HG02973 (cell line): ENCODE measurements at regions not wholly inside any gene's neighbourhood (a gene's known extent, or its start where the extent isn't known, plus 50 kb on each side); places are given as distances from the start of the nearest gene placed in this dataset.
"Not testable (repeated sequence)": the region's sequence is repeated elsewhere in the genome, so short reads cannot be mapped to it uniquely, and the experiment has no call there.

Experiments used
- ATAC-seq: cut with Tn5 transposase; IDR thresholded peaks from one replicate; pipeline ENCODE4 v1.9.1; 2021; ENCODE audit warnings: moderate library complexity; ENCODE audit not compliant: unreplicated experiment

- no peak for ATAC-seq
These were observed 960.0 kb upstream of the CNTN5 start for GRCh38 chr11:98060759-98061158.

DNA sequence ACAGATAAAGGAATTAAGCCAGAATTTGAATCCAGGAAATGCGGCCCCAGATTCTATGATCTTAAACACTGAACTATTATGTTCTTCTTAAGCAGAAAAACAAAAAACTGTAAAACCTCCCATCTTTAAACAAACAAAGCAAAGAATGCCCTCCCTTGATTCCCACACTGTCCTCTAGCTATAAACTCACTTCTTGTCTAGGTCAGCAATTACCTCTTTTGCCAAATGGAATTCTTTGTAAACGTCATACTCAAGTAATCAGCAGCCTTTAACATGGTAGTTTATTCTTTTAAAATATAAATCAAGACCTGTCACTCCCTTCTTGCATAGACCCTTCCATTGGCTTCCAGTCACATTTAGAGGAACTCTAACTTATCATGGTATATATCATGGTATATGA lies 958.9 kb upstream of the CNTN5 start:
- ATAC-seq: no peak

DNA sequence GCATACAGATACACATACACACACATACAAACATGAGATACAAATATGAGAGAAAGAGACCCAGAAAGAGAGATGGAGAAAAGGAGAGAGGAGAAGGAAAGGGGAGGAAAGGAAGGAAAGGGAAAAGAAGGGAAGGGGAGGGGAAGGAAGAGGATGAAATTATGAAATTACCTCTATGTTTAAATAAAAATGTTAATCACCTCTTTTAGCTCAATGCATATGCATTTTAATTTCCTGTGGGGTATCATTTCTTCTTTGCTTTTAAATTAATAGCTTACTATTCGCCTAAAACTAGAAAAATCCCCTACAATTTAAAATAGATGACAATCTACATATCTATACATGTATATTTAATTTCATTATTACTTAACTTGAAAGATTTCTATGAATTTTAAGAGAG lies 958.0 kb upstream of the CNTN5 start:
- no peak for ATAC-seq

DNA sequence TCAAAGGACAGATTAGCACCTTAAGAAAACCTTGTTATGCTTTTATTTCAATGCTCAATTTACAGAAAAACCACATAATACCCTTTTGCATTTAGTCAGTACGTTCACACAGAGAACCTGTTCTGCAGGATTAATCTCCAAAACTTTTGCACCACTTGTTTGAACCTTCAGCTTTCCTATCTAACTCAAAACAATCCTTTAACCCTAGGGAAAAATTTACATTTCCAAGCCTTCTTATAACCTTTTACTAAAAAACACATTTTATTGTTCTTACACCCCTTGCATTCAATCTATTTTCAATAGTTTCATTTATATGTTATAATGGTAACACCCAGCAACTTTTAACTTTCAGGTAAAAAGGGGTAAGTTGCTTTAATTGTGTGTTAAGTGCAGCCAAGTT lies 952.5 kb upstream of the CNTN5 start:
- ATAC-seq: no peak

- ATAC-seq: not testable (repeated sequence)
These were observed 951.6 kb upstream of the CNTN5 start for GRCh38 chr11:98069147-98069546.

DNA sequence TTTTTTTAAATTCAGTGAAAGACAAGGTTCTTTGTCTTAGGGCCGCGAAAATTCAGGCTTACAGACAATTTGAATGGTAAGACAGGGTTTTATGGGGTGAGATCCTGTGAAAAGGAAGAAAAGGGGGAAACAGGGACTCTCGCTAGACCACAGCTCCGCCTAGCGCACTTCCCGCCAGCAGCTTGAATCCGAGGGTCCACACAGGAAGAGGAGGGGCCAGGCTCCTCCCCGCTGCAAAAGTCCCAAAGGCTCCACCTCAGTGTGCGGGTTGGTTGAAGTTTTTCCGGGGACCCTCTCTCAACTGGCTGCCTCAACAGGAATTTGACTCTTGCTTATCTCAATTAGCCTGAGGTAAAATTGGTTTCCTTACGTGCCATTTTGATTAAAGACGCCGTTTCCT lies 950.9 kb upstream of the CNTN5 start:
- ATAC-seq: no peak

GRCh38 chr11:98090861-98091505 lies 929.8 kb upstream of the CNTN5 start:
- ATAC-seq: no peak

- ATAC-seq: no peak
These were observed 921.4 kb upstream of the CNTN5 start for GRCh38 chr11:98099371-98099770.

GRCh38 chr11:98100689-98101088 lies 920.1 kb upstream of the CNTN5 start:
- no peak for ATAC-seq

- no peak for ATAC-seq
These were observed 919.4 kb upstream of the CNTN5 start for GRCh38 chr11:98101329-98101728.

GRCh38 chr11:98104249-98104648 lies 916.5 kb upstream of the CNTN5 start:
- no peak for ATAC-seq

- ATAC-seq: no peak
These were observed 913.0 kb upstream of the CNTN5 start for GRCh38 chr11:98107736-98108135.

- ATAC-seq: no peak
These were observed 910.7 kb upstream of the CNTN5 start for GRCh38 chr11:98110030-98110429.

DNA sequence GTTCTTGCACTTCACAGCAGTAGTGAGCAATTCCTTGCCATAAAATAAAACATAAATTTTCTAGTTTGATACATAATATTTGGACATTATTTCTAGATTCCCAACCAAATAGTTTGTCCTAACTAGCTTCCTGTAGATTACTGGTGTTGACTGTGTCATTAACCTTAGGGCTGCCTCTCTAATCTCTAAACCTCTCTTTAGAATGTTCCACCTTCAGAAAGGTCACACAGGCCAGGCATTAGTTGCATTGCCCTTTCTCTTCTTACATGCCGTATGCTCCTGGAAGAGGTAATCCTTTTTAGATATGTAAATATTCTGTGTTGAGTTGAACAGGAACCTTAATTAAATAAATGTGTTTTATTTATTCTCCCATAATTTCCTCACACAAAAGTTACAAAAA lies 904.9 kb upstream of the CNTN5 start:
- ATAC-seq: no peak

- ATAC-seq: no peak
These were observed 890.6 kb upstream of the CNTN5 start for GRCh38 chr11:98130117-98130625.

GRCh38 chr11:98136357-98136756 lies 884.4 kb upstream of the CNTN5 start:
- no peak for ATAC-seq

DNA sequence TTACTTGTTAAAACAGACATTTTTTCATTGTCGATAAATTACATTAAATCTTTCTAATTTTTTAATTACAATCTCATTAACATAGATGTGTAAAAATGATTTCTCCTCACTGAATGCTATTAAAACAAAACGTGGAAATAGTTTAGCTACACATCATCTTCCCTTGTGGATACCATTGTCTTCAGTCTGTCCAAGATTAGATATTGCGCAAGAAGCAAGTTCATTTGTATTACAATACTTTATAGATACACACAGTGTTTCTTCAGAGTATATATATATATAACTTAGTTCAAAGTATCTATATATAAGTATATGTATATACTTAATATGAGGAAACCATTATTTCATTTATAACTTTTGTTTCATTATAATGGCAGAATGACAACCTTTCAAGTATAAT lies 883.3 kb upstream of the CNTN5 start:
- ATAC-seq: no peak

DNA sequence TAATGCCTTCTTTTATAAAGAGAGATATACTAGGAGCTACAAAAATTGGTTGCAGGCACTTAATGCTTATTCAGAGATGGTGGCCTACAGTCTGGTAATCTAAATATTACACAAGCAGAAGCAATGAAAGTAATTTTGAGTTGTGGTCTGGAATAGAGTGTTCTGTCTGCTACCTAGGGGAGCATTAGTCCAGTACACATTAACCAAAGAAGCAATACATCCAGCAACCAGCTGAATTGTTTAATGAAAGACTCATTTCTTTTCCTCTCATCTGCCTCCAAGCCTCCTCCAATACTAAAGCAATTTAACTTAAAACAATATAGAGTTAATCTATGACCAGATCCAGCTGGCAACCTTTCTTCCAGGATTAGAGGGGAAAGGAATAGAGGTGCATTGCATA lies 877.1 kb upstream of the CNTN5 start:
- no peak for ATAC-seq

DNA sequence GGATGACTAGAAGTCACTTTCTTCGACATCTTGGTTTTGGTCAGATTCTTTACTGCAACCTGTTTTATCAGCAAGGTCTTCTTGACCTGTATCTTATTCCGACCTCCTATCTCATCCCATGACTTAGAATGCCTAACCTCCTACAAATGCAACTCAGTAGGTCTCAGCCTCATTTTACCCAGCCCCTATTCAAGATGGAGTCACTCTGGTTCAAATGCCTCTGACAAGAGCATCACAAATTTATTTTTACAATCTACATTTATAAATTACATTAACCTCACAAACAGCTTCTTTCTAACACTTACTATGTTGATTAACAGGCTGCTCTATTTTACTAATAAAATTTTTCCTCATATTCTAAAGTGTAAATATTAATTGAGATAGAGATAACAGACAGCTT lies 867.0 kb upstream of the CNTN5 start:
- no peak for ATAC-seq

DNA sequence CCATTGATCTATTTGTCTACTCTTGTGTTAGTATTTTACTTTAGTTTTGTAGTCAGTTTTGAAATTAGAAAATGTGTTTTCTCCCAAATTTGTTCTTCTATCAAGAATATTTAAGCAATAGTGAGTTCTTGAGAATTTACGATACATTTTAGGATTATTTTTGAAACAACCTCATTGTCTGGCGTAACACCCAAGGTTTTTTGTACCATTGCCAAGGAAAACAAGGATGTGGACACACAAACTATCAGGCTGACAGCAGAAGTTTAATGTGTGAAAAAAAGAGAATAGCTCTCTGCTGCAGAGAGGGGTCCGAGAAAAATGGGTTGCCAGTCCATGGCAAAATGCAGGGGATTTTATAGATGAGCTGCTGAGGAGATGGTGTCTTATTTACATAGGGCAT lies 865.1 kb upstream of the CNTN5 start:
- no peak for ATAC-seq

GRCh38 chr11:98177925-98178324 lies 842.8 kb upstream of the CNTN5 start:
- ATAC-seq: no peak

DNA sequence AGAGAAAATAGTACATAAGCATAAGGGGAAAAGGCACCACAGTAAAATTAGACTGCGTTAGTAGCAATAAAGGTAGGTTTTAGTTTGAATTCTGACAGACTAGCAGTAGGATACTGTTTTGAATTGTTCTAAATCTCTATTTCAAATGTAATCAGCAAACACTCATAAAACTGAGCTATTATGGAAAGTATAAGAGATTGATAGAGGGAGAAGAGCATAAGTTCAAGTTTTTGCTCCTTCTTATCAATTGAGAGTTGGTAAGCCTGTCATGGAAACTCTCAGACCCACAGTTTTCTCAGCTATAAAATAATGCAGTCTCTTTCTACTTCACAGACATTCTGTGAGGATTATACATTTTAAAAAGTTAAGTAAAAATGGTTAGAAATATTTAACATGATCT lies 840.2 kb upstream of the CNTN5 start:
- no peak for ATAC-seq

GRCh38 chr11:98180921-98181320 lies 839.8 kb upstream of the CNTN5 start:
- ATAC-seq: no peak
